Endothelial cell (in vitro differentiated cells): ENCODE measurements at regions not wholly inside any gene's neighbourhood (a gene's known extent, or its start where the extent isn't known, plus 50 kb on each side); places are given as distances from the start of the nearest gene placed in this dataset.
A peak's percentile ranks its signal among the peaks of the same experiment; 100 is the strongest.

ENCODE experiments used
- DNase-seq: peaks from one replicate; pipeline ENCODE4 v3.0.0; 2021; ENCODE audit warnings: low spot score
- H3K27ac Mint-ChIP-seq: one replicate; pipeline ENCODE4 v1.8.0; 2021; ENCODE audit warnings: mixed read lengths, inconsistent platforms; ENCODE audit not compliant: unreplicated experiment
- H3K27me3 Mint-ChIP-seq: one replicate; pipeline ENCODE4 v1.8.0; 2021; ENCODE audit warnings: mild to moderate bottlenecking, moderate library complexity, mixed read lengths, inconsistent platforms; ENCODE audit not compliant: unreplicated experiment
- H3K36me3 Mint-ChIP-seq: one replicate; pipeline ENCODE4 v1.8.0; 2021; ENCODE audit warnings: mild to moderate bottlenecking, low read depth, mixed read lengths, inconsistent platforms; ENCODE audit not compliant: unreplicated experiment
- H3K4me1 Mint-ChIP-seq: one replicate; pipeline ENCODE4 v1.8.0; 2021; ENCODE audit warnings: mild to moderate bottlenecking, mixed read lengths, inconsistent platforms; ENCODE audit not compliant: unreplicated experiment
- H3K4me3 Mint-ChIP-seq: one replicate; pipeline ENCODE4 v1.8.0; 2021; ENCODE audit warnings: mild to moderate bottlenecking, mixed read lengths, inconsistent platforms; ENCODE audit not compliant: unreplicated experiment
- H3K9me3 Mint-ChIP-seq: one replicate; pipeline ENCODE4 v1.8.0; 2021; ENCODE audit warnings: mixed read lengths, inconsistent platforms; ENCODE audit not compliant: unreplicated experiment
- CTCF ChIP-seq: fragments of 200-600 bp; sonication (generic); IDR thresholded peaks from one replicate; pipeline ENCODE4 v1.5.0; 2021; ENCODE audit warnings: antibody characterized with exemption; ENCODE audit not compliant: unreplicated experiment

GRCh38 chr6:166736634-166737033 lies 109.6 kb upstream of the RPS6KA2 start:
- Mint-ChIP-seq H3K4me3 (no peak overlapping the region), H3K4me1 (peaks cover 14% of the 10 kb centered on the region), H3K9me3 (no peaks in the 10 kb centered on the region), H3K27ac (peak overlapping the region; percentile 75), H3K27me3 (peaks cover 2% of the 10 kb centered on the region), H3K36me3 (peaks cover 2% of the 10 kb centered on the region)
- TF ChIP-seq CTCF = no peak
- no peak for DNase-seq

- Mint-ChIP-seq H3K9me3 (no peaks in the 10 kb centered on the region), H3K36me3 (peaks cover 2% of the 10 kb centered on the region), H3K4me1 (peaks cover 14% of the 10 kb centered on the region), H3K27me3 (peaks cover 2% of the 10 kb centered on the region), H3K27ac (no peak overlapping the region), H3K4me3 (no peak overlapping the region)
- TF ChIP-seq CTCF = no peak
- DNase-seq = no peak
Observed at GRCh38 chr6:166733900-166734299, 106.8 kb upstream of the RPS6KA2 start.

GRCh38 chr6:166729658-166730057 lies 102.6 kb upstream of the RPS6KA2 start:
- H3K36me3 Mint-ChIP-seq = no peaks in the 10 kb centered on the region
- peaks cover 2% of the 10 kb centered on the region for H3K4me1 Mint-ChIP-seq
- H3K4me3 Mint-ChIP-seq = no peak overlapping the region
- peaks cover 4% of the 10 kb centered on the region for H3K27me3 Mint-ChIP-seq
- H3K27ac Mint-ChIP-seq = no peak overlapping the region
- TF ChIP-seq CTCF = no peak
- no peaks in the 10 kb centered on the region for H3K9me3 Mint-ChIP-seq
- DNase-seq = no peak

GRCh38 chr6:166728884-166729530 lies 102.0 kb upstream of the RPS6KA2 start:
- TF ChIP-seq CTCF = no peak
- no peak for DNase-seq
- Mint-ChIP-seq H3K27me3 (peaks cover 4% of the 10 kb centered on the region), H3K4me1 (peaks cover 2% of the 10 kb centered on the region), H3K36me3 (no peaks in the 10 kb centered on the region), H3K4me3 (no peak overlapping the region), H3K27ac (no peak overlapping the region), H3K9me3 (no peaks in the 10 kb centered on the region)

GRCh38 chr6:166726201-166726600 lies 99.2 kb upstream of the RPS6KA2 start:
- no peak for TF ChIP-seq CTCF
- Mint-ChIP-seq H3K9me3 (no peaks in the 10 kb centered on the region), H3K4me1 (no peaks in the 10 kb centered on the region), H3K27ac (no peak overlapping the region), H3K4me3 (no peak overlapping the region), H3K27me3 (peaks cover 4% of the 10 kb centered on the region), H3K36me3 (no peaks in the 10 kb centered on the region)
- DNase-seq = no peak
